T-helper 1 cell treated with Interleukin-12 subunit alpha and Interleukin-12 subunit beta and Interleukin-4 antibody, amounts not matched to agents 30 μg/mL and 1 μg/mL, for 36 hours (primary cell): ENCODE measurements at regions not wholly inside any gene's neighbourhood (a gene's known extent, or its start where the extent isn't known, plus 50 kb on each side); places are given as distances from the start of the nearest gene placed in this dataset.

Experiments used
- H3K27ac Mint-ChIP-seq: one replicate; pipeline ENCODE4 v1.8.0; 2021; ENCODE audit warnings: mild to moderate bottlenecking, mixed read lengths
- H3K27me3 Mint-ChIP-seq: one replicate; pipeline ENCODE4 v1.8.0; 2021; ENCODE audit warnings: low read depth, mixed read lengths
- H3K36me3 Mint-ChIP-seq: one replicate; pipeline ENCODE4 v1.8.0; 2021; ENCODE audit warnings: low read depth, mixed read lengths
- H3K4me1 Mint-ChIP-seq: one replicate; pipeline ENCODE4 v1.8.0; 2021; ENCODE audit warnings: low read depth, mixed read lengths
- H3K4me3 Mint-ChIP-seq: one replicate; pipeline ENCODE4 v1.8.0; 2021; ENCODE audit warnings: mild to moderate bottlenecking, moderate library complexity, mixed read lengths
- H3K9me3 Mint-ChIP-seq: one replicate; pipeline ENCODE4 v1.8.0; 2021; ENCODE audit warnings: mixed read lengths

- H3K4me3 Mint-ChIP-seq = no peak overlapping the region
- no peaks in the 10 kb centered on the region for H3K27me3 Mint-ChIP-seq
- no peak overlapping the region for H3K27ac Mint-ChIP-seq
- H3K4me1 Mint-ChIP-seq = no peaks in the 10 kb centered on the region
- H3K9me3 Mint-ChIP-seq = no peaks in the 10 kb centered on the region
- H3K36me3 Mint-ChIP-seq = no peaks in the 10 kb centered on the region
Measured at GRCh38 chr12:111227476-111228420, 141.1 kb downstream of the PHETA1 start.

GRCh38 chr12:111226680-111227079 is 142.2 kb downstream of the PHETA1 start:
- no peaks in the 10 kb centered on the region for H3K4me1 Mint-ChIP-seq
- no peaks in the 10 kb centered on the region for H3K9me3 Mint-ChIP-seq
- H3K36me3 Mint-ChIP-seq = no peaks in the 10 kb centered on the region
- H3K27ac Mint-ChIP-seq = no peak overlapping the region
- no peaks in the 10 kb centered on the region for H3K27me3 Mint-ChIP-seq
- H3K4me3 Mint-ChIP-seq = no peak overlapping the region

- no peak overlapping the region for H3K27ac Mint-ChIP-seq
- H3K4me3 Mint-ChIP-seq = no peak overlapping the region
- no peaks in the 10 kb centered on the region for H3K27me3 Mint-ChIP-seq
Measured at GRCh38 chr12:111225307-111225706, 143.6 kb downstream of the PHETA1 start.

GRCh38 chr12:111224186-111225066 is 144.5 kb downstream of the PHETA1 start:
- Mint-ChIP-seq H3K36me3 (no peaks in the 10 kb centered on the region), H3K4me1 (no peaks in the 10 kb centered on the region), H3K9me3 (no peaks in the 10 kb centered on the region), H3K27ac (no peak overlapping the region), H3K4me3 (no peak overlapping the region), H3K27me3 (no peaks in the 10 kb centered on the region)

More at GRCh38 chr12:111225307-111225706, 143.6 kb downstream of the PHETA1 start:
- Mint-ChIP-seq H3K4me1 (no peaks in the 10 kb centered on the region), H3K36me3 (no peaks in the 10 kb centered on the region), H3K9me3 (no peaks in the 10 kb centered on the region)

GRCh38 chr12:111222523-111222922 is 146.4 kb downstream of the PHETA1 start:
- no peaks in the 10 kb centered on the region for H3K9me3 Mint-ChIP-seq

GRCh38 chr12:111222027-111222414 is 146.9 kb downstream of the PHETA1 start:
- Mint-ChIP-seq H3K4me3 (no peak overlapping the region), H3K4me1 (no peaks in the 10 kb centered on the region), H3K27me3 (no peaks in the 10 kb centered on the region), H3K9me3 (no peaks in the 10 kb centered on the region), H3K27ac (no peak overlapping the region), H3K36me3 (no peaks in the 10 kb centered on the region)

More at GRCh38 chr12:111222523-111222922, 146.4 kb downstream of the PHETA1 start:
- Mint-ChIP-seq H3K4me1 (no peaks in the 10 kb centered on the region), H3K4me3 (no peak overlapping the region), H3K36me3 (no peaks in the 10 kb centered on the region), H3K27me3 (no peaks in the 10 kb centered on the region), H3K27ac (no peak overlapping the region)

- H3K4me1 Mint-ChIP-seq = no peaks in the 10 kb centered on the region
- no peak overlapping the region for H3K4me3 Mint-ChIP-seq
- H3K27me3 Mint-ChIP-seq = no peaks in the 10 kb centered on the region
- no peaks in the 10 kb centered on the region for H3K36me3 Mint-ChIP-seq
- H3K9me3 Mint-ChIP-seq = no peaks in the 10 kb centered on the region
- H3K27ac Mint-ChIP-seq = no peak overlapping the region
Measured at GRCh38 chr12:111221062-111222026, 147.6 kb downstream of the PHETA1 start.

GRCh38 chr12:111220363-111220762 is 148.5 kb downstream of the PHETA1 start:
- H3K4me3 Mint-ChIP-seq = no peak overlapping the region
- no peaks in the 10 kb centered on the region for H3K27me3 Mint-ChIP-seq
- no peaks in the 10 kb centered on the region for H3K36me3 Mint-ChIP-seq
- no peaks in the 10 kb centered on the region for H3K9me3 Mint-ChIP-seq
- no peak overlapping the region for H3K27ac Mint-ChIP-seq
- H3K4me1 Mint-ChIP-seq = no peaks in the 10 kb centered on the region

GRCh38 chr12:111219440-111219839 is 149.5 kb downstream of the PHETA1 start:
- Mint-ChIP-seq H3K9me3 (no peaks in the 10 kb centered on the region), H3K36me3 (no peaks in the 10 kb centered on the region), H3K27ac (no peak overlapping the region), H3K4me3 (no peak overlapping the region), H3K27me3 (no peaks in the 10 kb centered on the region), H3K4me1 (no peaks in the 10 kb centered on the region)

GRCh38 chr12:111218499-111218898 is 150.4 kb downstream of the PHETA1 start:
- H3K27me3 Mint-ChIP-seq = no peaks in the 10 kb centered on the region
- no peaks in the 10 kb centered on the region for H3K9me3 Mint-ChIP-seq
- no peaks in the 10 kb centered on the region for H3K36me3 Mint-ChIP-seq
- no peaks in the 10 kb centered on the region for H3K4me1 Mint-ChIP-seq
- H3K4me3 Mint-ChIP-seq = no peak overlapping the region
- H3K27ac Mint-ChIP-seq = no peak overlapping the region

- Mint-ChIP-seq H3K27me3 (no peaks in the 10 kb centered on the region), H3K4me3 (no peak overlapping the region), H3K36me3 (no peaks in the 10 kb centered on the region), H3K4me1 (no peaks in the 10 kb centered on the region), H3K9me3 (no peaks in the 10 kb centered on the region), H3K27ac (no peak overlapping the region)
Measured at GRCh38 chr12:111216387-111217159, 152.3 kb downstream of the PHETA1 start.

GRCh38 chr12:111215881-111216280 is 153.0 kb downstream of the PHETA1 start:
- no peaks in the 10 kb centered on the region for H3K27me3 Mint-ChIP-seq
- no peaks in the 10 kb centered on the region for H3K9me3 Mint-ChIP-seq
- no peak overlapping the region for H3K27ac Mint-ChIP-seq
- H3K4me1 Mint-ChIP-seq = no peaks in the 10 kb centered on the region
- H3K36me3 Mint-ChIP-seq = no peaks in the 10 kb centered on the region
- no peak overlapping the region for H3K4me3 Mint-ChIP-seq

GRCh38 chr12:111214401-111214800 is 154.5 kb downstream of the PHETA1 start:
- Mint-ChIP-seq H3K36me3 (no peaks in the 10 kb centered on the region), H3K27me3 (no peaks in the 10 kb centered on the region), H3K9me3 (no peaks in the 10 kb centered on the region), H3K27ac (no peak overlapping the region), H3K4me1 (no peaks in the 10 kb centered on the region), H3K4me3 (no peak overlapping the region)
